Amniotic stem cell (primary cell): ENCODE measurements at regions not wholly inside any gene's neighbourhood (a gene's known extent, or its start where the extent isn't known, plus 50 kb on each side); places are given as distances from the start of the nearest gene placed in this dataset.
"Not testable (repeated sequence)": the region's sequence is repeated elsewhere in the genome, so short reads cannot be mapped to it uniquely, and the experiment has no call there.

ENCODE experiments used
- DNase-seq: peaks from one replicate; lab custom pipeline; 2025; lab: John Stamatoyannopoulos, UW

DNA sequence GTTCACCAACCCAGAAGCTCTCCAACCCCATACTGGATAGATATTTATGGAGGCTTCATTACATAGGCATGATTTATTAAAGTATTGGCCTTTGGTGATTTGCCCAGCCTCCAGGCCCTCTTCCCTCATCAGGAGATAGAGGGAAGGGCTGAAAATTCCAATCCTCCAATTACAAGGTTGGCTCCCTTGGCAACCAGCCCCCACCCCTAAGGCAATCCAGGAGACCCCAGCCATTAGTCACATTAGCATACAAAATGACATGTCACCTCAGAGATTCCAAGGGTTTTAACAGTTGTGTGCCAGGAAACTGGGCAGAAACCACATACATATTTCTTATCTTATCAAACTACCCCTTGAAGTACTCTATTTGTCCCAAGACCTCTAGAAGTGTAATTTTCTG is 210.0 kb downstream of the HINT1 start:
- no peak for DNase-seq

DNA sequence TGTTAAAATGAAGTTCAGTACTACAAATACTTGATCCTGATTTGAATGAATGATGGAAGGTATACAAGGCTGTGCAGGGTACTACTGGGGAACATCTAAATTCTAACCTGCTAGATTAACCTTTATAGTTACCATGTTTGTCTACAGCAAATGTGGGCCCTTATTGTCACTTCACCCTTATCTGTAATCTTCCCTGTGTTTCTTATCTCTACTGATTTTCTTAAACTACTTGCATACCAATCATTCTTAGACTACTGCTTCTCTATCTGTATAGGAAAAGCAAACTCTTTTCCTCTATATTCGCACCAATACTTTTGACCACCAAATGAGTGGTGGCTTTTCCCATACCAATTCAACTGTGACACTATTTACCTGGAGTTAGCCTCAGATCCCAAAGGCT is 210.7 kb downstream of the HINT1 start:
- DNase-seq: no peak

DNA sequence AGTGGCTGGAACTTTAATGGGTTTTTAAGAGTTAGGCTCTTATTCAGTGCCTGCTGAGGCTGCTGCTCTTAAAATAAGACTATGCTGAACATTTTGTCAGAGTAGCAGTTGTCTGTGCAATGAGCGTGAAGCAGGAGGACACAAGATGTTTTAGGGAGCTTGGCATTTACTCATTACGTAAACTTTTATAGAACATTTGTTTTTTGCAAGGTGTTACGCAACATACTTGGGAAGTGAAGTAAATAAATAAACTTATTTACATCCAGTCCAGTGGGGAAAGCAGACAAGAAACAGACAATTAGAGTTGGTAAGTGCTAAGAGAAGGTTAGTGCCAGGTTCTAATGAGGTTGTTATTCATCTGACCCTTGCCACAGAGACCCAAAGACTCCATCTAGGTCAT is 226.0 kb downstream of the HINT1 start:
- DNase-seq: no peak

DNA sequence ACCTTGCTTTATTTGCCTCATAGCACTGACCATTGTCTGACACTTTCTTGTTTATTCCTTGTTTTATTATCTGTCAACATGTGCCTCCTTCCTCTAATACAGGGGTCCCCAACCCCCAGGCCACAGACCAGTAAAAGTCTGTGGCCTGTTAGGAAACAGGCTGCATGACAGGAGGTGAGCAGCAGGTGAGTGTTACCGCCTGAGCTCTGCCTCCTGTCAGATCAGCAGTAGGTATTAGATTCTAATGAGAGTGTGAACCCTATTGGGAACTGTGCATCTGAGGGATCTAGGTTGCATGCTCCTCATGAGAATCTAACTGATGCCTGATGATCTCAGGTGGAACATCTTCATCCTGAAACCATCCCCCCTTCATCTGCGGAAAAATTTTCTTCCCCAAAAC is 228.0 kb downstream of the HINT1 start:
- DNase-seq: no peak

DNA sequence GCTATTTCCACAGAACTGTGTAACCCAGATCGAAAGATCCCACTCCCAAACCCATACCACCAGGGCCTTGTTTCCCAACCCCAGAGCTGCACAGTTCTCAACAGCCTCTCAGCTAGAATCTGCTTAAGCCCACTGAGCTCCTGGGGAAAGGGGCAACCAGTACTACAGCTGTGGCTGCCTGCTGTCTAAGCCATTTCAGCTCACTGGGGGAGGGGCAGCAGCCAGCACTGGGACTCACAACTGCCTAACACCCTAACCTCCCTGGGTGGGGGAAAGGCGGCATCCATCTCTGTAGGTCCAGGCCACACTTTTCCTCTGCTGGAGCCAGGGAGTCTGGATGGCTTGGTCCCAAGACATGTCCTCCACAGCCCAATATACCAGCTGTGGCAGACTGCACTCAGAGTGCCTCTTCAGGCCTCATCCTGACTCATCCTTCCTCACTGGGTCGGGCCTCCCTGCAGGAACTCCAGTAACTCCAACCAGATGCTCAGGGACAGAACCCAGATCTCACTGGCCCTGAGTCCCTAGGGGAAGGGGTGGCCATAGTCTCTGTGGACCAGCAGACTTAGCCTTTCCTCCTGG is 241.4 kb downstream of the HINT1 start:
- DNase-seq: no peak

DNA sequence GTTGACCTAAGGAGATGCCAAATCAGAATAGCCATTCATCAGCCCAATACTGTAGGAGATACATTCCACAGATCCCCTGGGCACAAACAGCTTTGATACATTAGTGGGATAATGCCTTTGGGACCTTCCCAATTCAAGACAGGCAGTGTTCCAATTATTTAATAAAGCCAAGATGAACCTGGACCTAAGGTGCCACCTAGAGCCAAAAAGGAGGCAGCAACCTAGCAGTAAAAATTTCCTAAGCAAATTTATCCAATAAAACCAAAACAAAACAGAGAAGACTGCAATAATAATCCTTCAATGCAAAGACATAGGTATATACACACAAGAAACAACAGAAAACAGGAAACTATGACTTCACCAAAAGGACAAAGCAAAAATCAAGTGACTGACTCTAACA is 253.0 kb downstream of the HINT1 start:
- DNase-seq: no peak

DNA sequence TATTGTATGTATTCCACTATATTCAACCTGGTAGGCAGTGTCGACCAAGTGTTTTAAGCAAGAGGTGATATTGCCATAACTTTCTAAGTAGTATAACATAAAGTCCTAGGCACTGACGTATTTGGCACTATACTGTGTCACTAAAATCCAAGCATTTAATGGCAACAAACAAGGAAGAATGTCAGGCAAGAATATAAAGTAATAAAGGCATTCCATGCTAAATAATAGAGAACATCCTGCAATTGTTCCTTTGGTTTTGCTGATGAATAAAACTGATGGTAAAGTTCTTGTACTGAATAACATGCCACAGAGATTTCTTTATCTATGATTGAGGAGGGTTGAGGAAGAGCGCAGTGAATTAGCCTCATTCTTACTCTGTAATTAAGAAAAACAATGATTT is 256.9 kb downstream of the HINT1 start:
- DNase-seq: no peak

DNA sequence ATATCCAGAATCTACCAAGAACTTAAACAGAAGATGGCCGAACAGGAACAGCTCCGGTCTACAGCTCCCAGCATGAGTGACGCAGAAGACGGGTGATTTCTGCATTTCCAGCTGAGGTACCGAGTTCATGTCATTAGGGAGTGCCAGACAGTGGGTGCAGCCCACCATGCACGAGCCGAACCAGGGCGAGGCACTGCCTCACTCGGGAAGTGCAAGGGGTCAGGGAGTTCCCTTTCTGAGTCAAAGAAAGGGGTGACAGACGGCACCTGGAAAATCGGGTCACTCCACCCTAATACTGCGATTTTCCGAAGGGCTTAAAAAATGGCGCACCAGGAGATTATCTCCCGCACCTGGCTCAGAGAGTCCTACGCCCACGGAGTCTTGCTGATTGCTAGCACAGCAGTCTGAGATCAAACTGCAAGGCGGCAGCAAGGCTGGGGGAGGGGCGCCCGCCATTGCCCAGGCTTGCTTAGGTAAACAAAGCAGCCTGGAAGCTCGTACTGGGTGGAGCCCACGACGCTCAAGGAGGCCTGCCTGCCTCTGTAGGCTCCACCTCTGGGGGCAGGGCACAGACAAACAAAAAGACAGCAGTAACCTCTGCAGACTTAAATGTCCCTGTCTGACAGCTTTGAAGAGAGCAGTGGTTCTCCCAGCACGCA is 267.4 kb downstream of the HINT1 start:
- not testable (repeated sequence) for DNase-seq

DNA sequence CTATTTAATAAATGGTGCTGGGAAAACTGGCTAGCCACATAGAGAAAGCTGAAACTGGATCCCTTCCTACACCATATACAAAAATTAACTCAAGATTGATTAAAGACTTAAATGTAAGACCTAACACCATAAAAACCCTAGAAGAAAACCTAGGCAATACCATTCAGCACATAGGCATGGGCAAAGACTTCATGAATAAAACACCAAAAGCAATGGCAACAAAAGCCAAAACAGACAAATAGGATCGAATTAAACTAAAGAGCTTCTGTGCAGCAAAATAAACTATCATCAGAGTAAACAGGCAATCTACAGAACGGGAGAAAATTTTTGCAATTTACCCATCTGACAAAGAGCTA is 267.9 kb downstream of the HINT1 start:
- not testable (repeated sequence) for DNase-seq

DNA sequence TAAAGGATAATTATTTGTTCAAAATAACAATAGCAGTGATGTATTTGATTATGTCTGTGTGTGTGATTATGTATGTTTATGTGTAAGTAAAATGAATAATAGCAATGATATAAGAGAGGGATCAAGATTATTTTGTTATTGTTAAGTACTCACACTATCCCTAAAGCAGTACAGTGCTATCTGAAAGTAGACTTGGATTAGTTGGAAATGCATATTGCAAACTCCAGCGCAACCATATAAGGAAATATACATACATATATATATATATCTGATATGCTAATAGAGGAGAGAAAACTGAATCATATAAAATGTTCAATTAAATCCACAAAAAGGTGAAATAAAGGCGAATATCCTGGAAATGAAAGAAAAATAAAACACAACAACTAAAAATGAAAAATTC is 268.4 kb downstream of the HINT1 start:
- no peak for DNase-seq

DNA sequence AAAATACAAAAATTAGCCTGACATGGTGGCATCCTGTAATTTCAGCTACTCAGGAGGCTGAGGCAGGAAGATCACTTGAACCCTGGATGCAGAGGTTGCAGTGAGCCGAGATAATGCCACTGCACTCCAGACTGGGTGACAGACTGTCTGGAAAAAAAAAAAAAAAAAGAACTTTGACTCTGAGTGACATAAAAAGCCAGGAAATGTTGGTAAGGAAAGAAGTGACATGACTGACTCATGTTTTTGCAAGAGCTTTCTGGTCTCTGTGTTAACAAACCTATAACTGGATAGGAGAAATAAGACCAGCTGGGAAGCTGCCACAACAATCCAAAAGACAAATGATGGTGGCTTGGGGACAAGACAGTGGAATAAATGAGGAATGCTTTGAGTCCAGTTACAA is 272.1 kb downstream of the HINT1 start:
- DNase-seq: no peak

DNA sequence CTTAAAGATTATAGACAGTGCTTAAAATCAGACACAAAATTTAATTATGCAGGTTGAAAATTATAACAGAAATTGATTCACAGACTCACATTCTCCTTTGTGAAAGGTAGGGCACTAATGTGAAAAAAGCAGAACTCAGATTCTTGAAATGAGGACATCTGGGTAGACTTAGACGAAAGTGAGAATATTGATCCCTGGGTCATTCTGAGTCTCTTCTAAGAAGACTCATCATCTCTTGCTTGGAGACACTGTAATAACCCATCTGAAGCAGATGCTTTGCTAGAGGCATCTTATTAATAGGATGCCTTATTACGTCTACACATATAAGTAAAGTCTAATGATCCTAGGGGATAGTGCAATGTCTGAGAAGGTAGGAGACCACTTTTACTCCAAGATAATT is 274.4 kb downstream of the HINT1 start:
- no peak for DNase-seq

DNA sequence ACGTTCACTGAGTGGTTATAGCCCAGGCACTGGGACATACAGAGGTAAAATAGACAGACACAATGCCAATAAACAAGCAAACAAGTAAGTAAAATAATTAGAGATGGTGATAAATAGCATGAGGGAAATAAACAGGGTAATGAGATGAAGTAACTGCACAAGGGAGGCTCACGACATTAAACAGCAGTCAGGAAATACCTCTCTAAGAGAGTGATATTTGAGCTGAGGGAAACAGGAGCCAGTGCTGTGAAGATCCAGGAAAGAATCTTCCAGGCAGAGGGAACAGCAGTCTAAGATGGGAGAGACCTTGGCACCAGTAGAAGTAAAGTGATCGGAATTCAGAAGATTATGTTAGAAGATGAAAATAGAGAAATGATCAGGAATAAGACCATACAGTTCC is 279.4 kb downstream of the HINT1 start:
- DNase-seq: no peak

DNA sequence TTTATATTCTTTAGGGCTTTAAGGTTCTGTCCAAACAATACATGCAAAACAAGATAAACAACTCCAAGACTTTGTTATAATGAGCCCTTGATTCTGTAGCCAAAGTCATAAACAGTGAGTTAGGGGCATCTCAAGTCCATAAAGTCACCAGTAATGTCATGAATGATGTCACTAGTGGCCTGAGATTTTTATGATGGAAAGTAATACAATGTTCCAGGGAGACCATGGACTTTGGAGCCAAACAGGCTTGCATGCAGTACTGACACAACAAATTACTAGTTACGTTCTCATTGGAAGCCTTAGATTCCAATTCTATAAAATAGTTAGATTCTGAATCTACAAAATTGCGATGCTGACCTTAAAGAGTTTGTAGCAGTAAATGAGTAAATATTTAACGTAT is 280.0 kb downstream of the HINT1 start:
- DNase-seq: no peak

DNA sequence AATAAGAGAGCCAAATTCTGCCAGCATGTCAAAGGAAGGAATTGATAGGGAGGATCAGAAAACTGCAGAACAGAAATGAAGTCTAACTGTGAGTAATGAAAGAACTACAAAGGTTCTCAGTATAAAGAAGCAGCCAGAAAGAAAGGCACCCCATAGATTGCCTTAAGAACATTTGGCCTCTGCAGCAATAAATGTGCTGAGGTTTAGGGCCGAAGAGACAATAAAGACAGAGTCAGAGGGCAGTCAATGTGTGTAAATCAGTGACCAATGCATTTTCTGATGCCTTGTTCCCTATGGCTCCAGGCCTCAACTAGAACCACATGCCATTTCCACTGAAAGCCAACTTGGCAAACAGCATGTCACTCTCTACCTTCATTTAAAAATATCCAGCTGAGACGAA is 281.0 kb downstream of the HINT1 start:
- DNase-seq: no peak

DNA sequence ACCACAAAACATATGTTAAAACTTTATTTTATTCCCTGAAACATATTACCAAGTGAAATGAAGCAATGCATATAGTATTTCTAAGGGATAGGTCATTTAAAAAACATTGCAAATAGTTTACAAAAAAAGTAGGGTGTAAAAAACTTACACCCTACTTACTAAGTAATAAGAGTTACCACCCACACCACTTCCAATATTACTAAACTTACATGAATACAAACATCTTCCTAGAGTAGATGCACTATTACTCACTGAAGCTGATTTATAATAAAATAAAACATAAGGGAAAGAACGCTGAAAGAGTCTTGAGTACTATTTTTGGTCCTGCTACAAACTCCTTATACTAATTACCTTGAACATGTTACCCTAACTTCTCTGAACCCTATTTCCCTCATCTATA is 289.4 kb downstream of the HINT1 start:
- no peak for DNase-seq

DNA sequence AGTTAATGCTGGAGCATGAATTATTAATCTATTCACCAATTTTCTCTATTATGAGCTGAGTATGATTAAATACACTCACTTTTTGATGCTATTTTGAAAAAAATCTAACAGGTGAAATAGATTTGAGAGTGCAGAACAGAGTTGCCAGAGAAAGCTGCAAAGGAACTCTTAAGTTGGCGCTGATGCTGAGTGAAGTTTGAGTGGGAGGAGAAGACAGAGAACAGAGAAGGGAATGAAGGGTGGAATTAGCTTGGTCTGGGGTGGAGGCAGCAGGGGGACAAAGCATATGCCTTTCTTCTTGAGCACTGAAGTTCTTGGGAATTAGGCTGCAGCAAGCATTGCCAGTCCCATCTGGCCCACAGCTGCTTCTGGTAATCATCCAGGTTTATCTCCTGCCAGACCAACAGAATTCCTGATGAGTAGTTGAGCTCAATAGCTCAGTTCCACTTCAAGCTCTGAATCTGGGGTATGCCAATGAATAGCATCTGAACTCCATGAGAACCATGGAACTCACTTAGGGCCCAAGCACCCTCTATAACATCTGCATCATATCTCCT is 290.1 kb downstream of the HINT1 start:
- no peak for DNase-seq

DNA sequence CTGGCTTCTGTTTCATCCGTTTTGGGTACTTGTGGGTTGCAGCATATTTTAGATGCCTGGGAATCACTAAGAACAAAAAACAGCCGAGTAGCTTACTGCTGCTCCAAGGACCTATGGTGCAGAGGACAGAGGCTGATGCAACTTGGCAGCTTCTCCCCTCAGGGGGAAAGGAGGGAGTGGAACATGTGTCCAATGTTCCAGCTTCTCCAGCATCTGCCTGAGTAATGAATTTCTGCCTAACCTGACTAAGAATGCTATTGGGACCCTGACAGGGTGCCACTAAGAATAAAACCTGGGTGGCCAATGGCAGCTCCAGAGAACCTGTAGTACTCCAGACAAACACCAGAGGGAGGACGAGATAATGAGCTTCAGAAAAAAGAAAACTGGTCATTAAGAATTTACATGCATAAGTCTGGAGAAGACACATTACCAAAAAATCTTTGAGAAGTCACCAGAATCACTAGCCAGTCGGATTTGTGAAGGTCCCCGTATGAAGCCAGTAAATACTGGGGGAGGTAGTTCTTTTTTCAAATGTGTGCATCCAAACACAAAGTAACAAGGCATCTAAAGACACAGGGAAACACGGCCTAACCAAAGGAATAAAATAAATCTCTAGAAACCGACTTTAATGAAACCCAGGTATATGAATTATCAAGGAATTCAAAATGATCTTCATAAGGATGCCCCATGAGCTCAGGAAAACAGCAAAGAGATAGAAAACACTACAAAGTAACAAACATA is 293.5 kb downstream of the HINT1 start:
- DNase-seq: peak; percentile 23

DNA sequence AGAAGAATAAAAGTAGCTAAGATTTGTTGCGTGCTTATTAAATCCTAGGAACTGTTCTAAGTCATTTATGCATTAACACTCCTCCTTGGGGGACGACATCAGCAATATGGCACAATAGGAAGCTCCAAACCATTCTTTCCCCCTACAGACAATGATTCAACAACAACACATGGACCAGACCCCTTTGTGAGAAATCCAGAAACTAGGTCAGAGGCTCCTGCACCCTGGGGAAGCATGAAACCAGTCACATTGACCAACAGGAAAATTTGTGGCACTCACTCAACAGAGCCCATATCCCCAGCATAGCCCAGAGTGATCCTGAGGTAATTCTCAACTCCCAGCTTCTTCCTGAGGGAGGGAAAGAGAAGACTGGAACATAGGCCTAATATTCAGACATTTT is 294.4 kb downstream of the HINT1 start:
- DNase-seq: no peak

DNA sequence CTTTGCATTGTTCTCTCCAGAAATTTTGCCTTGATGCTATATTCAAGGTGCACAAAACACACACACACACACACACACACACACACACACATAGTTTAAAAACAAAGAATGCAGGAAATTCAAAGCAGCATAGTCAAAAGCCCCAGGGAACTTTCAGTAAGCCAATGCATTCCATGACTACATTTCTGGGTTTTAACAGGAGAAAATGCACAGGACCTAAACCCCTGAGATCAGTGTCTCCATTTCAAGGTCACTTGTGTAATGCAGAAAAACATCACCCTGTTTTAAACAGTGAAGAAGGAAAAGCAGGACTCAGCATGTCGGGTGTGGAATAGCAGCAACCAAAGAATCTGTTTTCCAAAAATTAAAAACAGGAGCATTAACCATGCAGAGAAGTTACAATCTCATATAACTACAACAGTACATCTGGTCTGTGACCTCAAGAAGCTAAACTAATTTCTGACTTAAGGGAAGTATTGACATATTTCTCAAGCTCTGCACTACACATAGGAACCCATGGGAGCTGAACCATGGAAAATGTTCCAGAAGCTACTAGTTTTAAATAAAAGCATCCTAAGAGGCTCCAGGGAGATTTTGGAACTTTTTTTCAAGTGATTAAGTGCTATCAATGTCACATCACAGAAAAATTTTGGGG is 296.7 kb downstream of the HINT1 start:
- peak; percentile 16 for DNase-seq

DNA sequence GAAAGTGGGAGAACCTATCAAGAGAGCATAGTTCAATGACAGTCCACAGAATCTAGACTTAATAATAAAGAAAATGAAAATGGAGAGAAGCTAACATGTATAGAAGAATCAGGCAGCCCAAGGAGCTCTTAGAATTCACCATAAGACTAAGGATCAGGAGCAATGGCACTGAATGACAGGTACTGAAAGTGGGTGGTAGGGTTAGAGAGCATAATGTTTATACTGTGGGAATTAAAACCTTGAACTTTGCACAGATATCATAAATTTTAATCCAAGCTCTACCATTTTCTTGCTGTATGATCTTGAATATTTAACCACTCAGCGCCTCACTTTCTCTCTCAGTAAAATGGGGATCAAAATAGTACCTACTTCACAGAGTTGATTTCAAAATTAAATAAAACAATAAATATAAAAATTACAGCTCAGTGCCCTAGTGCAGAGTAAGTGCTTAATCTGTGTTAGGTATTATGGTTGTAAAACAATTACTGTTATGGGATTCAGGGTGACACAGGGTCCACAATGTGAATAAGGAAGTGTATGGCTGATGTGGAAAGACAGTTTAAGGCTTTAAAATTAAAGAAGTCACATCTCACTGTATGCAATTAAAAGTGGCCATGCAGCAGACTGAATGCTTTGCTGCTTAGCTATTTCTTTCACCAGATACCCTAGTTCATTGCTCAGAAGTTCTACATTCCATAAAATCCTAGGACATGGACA is 319.8 kb downstream of the HINT1 start:
- no peak for DNase-seq
